ENCODE measurements at regions not wholly inside any gene's neighbourhood (a gene's known extent, or its start where the extent isn't known, plus 50 kb on each side); places are given as distances from the start of the nearest gene placed in this dataset.

DNA sequence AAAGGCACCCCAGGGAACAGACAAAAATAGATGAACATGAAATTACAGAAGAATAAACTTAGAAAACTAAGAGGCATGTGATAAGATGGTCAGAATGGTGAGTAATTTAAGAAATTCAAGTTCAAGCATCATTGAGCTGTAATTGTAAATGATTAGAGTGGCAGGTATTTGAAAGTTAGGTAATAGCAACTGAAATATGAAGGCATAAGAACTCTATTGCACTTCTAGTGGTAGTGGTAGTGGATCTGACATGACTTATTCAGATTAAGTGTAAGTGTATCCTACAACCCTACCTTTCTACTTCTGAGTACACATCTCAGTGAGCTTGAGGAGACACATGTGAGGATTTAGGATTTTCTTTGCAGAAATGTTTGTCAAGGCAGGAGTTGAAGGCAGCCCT lies 192.9 kb upstream of the RIOK2 start:
- TF ChIP-seq, protein P1, sequence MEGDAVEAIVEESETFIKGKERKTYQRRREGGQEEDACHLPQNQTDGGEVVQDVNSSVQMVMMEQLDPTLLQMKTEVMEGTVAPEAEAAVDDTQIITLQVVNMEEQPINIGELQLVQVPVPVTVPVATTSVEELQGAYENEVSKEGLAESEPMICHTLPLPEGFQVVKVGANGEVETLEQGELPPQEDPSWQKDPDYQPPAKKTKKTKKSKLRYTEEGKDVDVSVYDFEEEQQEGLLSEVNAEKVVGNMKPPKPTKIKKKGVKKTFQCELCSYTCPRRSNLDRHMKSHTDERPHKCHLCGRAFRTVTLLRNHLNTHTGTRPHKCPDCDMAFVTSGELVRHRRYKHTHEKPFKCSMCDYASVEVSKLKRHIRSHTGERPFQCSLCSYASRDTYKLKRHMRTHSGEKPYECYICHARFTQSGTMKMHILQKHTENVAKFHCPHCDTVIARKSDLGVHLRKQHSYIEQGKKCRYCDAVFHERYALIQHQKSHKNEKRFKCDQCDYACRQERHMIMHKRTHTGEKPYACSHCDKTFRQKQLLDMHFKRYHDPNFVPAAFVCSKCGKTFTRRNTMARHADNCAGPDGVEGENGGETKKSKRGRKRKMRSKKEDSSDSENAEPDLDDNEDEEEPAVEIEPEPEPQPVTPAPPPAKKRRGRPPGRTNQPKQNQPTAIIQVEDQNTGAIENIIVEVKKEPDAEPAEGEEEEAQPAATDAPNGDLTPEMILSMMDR (IDR thresholded peaks at IDR 0.05) = no peak
- TF ChIP-seq POLR2A (IDR thresholded peaks at IDR 0.05) = no peak
